ENCODE measurements at regions not wholly inside any gene's neighbourhood (a gene's known extent, or its start where the extent isn't known, plus 50 kb on each side); places are given as distances from the start of the nearest gene placed in this dataset.

DNA sequence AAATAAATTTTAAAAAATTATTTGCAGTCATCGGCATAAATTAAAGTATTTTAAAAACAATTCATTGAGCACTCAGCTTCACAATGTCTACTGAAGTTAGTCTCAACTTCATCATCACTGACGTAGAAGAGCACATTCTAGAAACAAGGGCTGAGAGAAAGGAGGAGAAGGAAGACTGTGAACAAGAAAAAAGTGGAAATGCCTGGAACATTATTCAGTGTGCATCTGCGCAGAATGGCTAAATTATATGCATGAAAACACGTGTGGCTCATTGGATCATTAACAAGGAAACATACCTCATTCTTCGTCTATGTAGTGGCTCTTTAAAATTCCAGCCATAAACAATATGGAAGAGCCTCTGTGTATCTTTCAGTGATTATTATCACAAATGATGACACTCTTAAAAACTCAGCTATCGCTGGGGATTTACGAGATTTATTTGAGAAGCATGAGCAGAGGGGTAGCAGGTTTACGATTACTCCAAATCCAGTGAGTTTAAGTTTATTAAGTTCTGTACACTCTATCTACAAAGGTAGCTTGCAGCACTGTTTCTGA, 404.2 kb upstream of the CDIN1 start:
- Histone ChIP-seq H3K36me3 (ENCODE audit: control insufficient read depth, insufficient read depth, low read length) (no peaks in the 10 kb centered on the region), H3K4me1 (ENCODE audit: control insufficient read depth, insufficient read depth, low read length) (no peaks in the 10 kb centered on the region), H3K4me3 (ENCODE audit: low read depth in 2 of 2, low read length in 2 of 2) (no peak overlapping the region), H3K27ac (ENCODE audit: low read length) (no peak overlapping the region), H3K27me3 (ENCODE audit: control insufficient read depth, insufficient read depth, low read length) (no peaks in the 10 kb centered on the region), H3K9me3 (ENCODE audit: control insufficient read depth, insufficient read depth, low read depth, low read length) (peaks cover 6% of the 10 kb centered on the region; the same call in 1 of the 2 replicates)
- intact Hi-C loops (cut with micrococcal nuclease; ENCODE audit: unreplicated experiment) (no loop called here), in situ Hi-C loops (cut with HindIII; ENCODE audit: low pct_unique_long_range_greater_than_20kb, low sequenced_read_pairs) (no loop called here)
- ChIA-PET CTCF (no interaction called here), POLR2A (no interaction called here)
- BruUV-seq (replicated peaks) = no TSS peak
- no peak for ATAC-seq
- DNase-seq (ENCODE audit: low read depth, low spot score) = no peak
- TF ChIP-seq TCF7L2 (IDR thresholded peaks at IDR 0.05; ENCODE audit: low read depth, low read length) = no peak
- TF ChIP-seq, protein P1, sequence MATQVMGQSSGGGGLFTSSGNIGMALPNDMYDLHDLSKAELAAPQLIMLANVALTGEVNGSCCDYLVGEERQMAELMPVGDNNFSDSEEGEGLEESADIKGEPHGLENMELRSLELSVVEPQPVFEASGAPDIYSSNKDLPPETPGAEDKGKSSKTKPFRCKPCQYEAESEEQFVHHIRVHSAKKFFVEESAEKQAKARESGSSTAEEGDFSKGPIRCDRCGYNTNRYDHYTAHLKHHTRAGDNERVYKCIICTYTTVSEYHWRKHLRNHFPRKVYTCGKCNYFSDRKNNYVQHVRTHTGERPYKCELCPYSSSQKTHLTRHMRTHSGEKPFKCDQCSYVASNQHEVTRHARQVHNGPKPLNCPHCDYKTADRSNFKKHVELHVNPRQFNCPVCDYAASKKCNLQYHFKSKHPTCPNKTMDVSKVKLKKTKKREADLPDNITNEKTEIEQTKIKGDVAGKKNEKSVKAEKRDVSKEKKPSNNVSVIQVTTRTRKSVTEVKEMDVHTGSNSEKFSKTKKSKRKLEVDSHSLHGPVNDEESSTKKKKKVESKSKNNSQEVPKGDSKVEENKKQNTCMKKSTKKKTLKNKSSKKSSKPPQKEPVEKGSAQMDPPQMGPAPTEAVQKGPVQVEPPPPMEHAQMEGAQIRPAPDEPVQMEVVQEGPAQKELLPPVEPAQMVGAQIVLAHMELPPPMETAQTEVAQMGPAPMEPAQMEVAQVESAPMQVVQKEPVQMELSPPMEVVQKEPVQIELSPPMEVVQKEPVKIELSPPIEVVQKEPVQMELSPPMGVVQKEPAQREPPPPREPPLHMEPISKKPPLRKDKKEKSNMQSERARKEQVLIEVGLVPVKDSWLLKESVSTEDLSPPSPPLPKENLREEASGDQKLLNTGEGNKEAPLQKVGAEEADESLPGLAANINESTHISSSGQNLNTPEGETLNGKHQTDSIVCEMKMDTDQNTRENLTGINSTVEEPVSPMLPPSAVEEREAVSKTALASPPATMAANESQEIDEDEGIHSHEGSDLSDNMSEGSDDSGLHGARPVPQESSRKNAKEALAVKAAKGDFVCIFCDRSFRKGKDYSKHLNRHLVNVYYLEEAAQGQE (IDR thresholded peaks at IDR 0.05; ENCODE audit: insufficient read depth in 1 of 2, low read depth in 2 of 2, low read length in 1 of 2) = no peak
- no peak for TF ChIP-seq POLR2AphosphoS5 (IDR thresholded peaks at IDR 0.05; ENCODE audit: low read depth, low read length)
- no peak for TF ChIP-seq SIN3A (IDR thresholded peaks at IDR 0.05; ENCODE audit: borderline replicate concordance, insufficient read depth, low read depth, low read length)
- TF ChIP-seq, protein P2, sequence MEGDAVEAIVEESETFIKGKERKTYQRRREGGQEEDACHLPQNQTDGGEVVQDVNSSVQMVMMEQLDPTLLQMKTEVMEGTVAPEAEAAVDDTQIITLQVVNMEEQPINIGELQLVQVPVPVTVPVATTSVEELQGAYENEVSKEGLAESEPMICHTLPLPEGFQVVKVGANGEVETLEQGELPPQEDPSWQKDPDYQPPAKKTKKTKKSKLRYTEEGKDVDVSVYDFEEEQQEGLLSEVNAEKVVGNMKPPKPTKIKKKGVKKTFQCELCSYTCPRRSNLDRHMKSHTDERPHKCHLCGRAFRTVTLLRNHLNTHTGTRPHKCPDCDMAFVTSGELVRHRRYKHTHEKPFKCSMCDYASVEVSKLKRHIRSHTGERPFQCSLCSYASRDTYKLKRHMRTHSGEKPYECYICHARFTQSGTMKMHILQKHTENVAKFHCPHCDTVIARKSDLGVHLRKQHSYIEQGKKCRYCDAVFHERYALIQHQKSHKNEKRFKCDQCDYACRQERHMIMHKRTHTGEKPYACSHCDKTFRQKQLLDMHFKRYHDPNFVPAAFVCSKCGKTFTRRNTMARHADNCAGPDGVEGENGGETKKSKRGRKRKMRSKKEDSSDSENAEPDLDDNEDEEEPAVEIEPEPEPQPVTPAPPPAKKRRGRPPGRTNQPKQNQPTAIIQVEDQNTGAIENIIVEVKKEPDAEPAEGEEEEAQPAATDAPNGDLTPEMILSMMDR (IDR thresholded peaks at IDR 0.05) = no peak

DNA sequence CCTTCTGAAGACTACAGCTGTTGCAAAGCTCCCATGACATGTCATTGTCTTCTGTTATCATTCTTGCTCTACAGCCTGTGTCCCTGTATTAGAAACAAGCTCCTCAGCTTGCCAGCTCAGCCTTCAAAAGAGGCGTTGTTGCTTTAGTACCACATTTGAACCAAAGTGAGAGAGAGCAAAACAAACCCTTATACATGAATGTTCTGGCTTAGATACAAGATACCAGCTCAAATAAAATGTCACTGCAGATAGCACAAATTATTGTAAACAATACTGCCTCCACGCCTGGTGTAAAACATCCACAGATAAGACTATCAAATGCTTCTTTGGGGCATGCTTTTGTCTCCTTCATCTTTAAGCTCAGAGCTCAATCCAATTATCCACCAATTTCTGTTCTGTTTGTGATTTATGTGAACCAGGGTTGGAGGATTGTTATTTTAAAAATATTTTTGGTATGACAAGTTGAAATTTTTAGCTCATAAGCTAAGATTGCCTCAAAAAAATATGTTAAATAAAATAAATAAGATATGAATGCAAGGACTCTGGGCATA, 403.6 kb upstream of the CDIN1 start:
- ATAC-seq (no peak), DNase-seq (ENCODE audit: low read depth, low spot score) (no peak)
- Histone ChIP-seq H3K9me3 (ENCODE audit: control insufficient read depth, insufficient read depth, low read depth, low read length) (peaks cover 5% of the 10 kb centered on the region; the same call in 1 of the 2 replicates), H3K4me1 (ENCODE audit: control insufficient read depth, insufficient read depth, low read length) (no peaks in the 10 kb centered on the region), H3K36me3 (ENCODE audit: control insufficient read depth, insufficient read depth, low read length) (no peaks in the 10 kb centered on the region), H3K27ac (ENCODE audit: low read length) (no peak overlapping the region), H3K4me3 (ENCODE audit: low read depth in 2 of 2, low read length in 2 of 2) (no peak overlapping the region), H3K27me3 (ENCODE audit: control insufficient read depth, insufficient read depth, low read length) (no peaks in the 10 kb centered on the region)
- ChIA-PET POLR2A (no interaction called here), CTCF (no interaction called here)
- intact Hi-C loops (cut with micrococcal nuclease; ENCODE audit: unreplicated experiment) = no loop called here
- in situ Hi-C loops (cut with HindIII; ENCODE audit: low pct_unique_long_range_greater_than_20kb, low sequenced_read_pairs) = no loop called here
- TF ChIP-seq, protein P2 (IDR thresholded peaks at IDR 0.05) = no peak
- TF ChIP-seq, protein P1 (IDR thresholded peaks at IDR 0.05; ENCODE audit: insufficient read depth in 1 of 2, low read depth in 2 of 2, low read length in 1 of 2) = no peak
- TF ChIP-seq TCF7L2 (IDR thresholded peaks at IDR 0.05; ENCODE audit: low read depth, low read length) (no peak), POLR2AphosphoS5 (IDR thresholded peaks at IDR 0.05; ENCODE audit: low read depth, low read length) (no peak), SIN3A (IDR thresholded peaks at IDR 0.05; ENCODE audit: borderline replicate concordance, insufficient read depth, low read depth, low read length) (no peak)
- BruUV-seq (replicated peaks) = no TSS peak

Data from Panc1 (cell line).